Motor neuron (in vitro differentiated cells): ENCODE measurements at regions not wholly inside any gene's neighbourhood (a gene's known extent, or its start where the extent isn't known, plus 50 kb on each side); places are given as distances from the start of the nearest gene placed in this dataset.
A peak's percentile ranks its signal among the peaks of the same experiment; 100 is the strongest.

Experiments used
- ATAC-seq, 8 experiments: fragments of 200-7000 bp; cut with Tn5 transposase; replicated peaks in 6 of 8; 2 replicates each; pipeline ENCODE4 v1.8.0; 2021; ENCODE audit warnings: mild to moderate bottlenecking in 8 of 8, moderate library complexity in 8 of 8
- H3K27ac ChIP-seq, 2 donors: fragments of 250-450 bp; sonication (Bioruptor Pico); 2 replicates each; pipeline ENCODE4 v1.9.0; 2021; ENCODE audit warnings: antibody characterized with exemption in 2 of 2, mild to moderate bottlenecking in 2 of 2, moderate library complexity in 1 of 2
- H3K4me1 ChIP-seq, 2 donors: fragments of 250-450 bp; sonication (Bioruptor Pico); replicated peaks in 1 of 2; 2 replicates each; pipeline ENCODE4 v1.6.1; 2021; ENCODE audit warnings: antibody characterized with exemption in 2 of 2, mild to moderate bottlenecking in 2 of 2, moderate library complexity in 1 of 2
- H3K4me3 ChIP-seq, 5 donors: fragments of 250-450 bp; sonication (Bioruptor Pico); 2 replicates each; pipeline ENCODE4 v1.9.0; 2021; ENCODE audit warnings: antibody characterized with exemption in 5 of 5, mild to moderate bottlenecking in 5 of 5, moderate library complexity in 4 of 5
- WGBS, 10 experiments: fragments of 450-650 bp; shearing (Covaris generic); methylation state at CpG; one replicate each; pipeline ENCODE4 v1.0.0; 2022; 5-methylcytosine and 5-hydroxymethylcytosine counted together
- in situ Hi-C, 9 experiments: fragments of 400-800 bp; cut with MboI; loops; one replicate each; pipeline ENCODE4 v1.15.0; 2021; ENCODE audit warnings: low sequenced_read_pairs in 9 of 9, low pct_unique_long_range_greater_than_20kb in 2 of 9; ENCODE audit not compliant: unreplicated experiment in 9 of 9

GRCh38 chr18:56382541-56382940, 255.9 kb downstream of the TXNL1 start:
- in situ Hi-C loops, result no loop called here
- no peaks in the 10 kb centered on the region for H3K4me1 ChIP-seq
- WGBS, 10 experiments, result 50 to 93% (median 73%) methylated on average over 1 to 4 of the region's 4 CpGs; no CpG with 5 or more reads in 1 of the 10 experiments
- no peak for ATAC-seq
- H3K4me3 ChIP-seq, result no peak overlapping the region
- H3K27ac ChIP-seq, result no peak overlapping the region

GRCh38 chr18:56381196-56381595, 257.2 kb downstream of the TXNL1 start:
- ATAC-seq, result no peak

DNA sequence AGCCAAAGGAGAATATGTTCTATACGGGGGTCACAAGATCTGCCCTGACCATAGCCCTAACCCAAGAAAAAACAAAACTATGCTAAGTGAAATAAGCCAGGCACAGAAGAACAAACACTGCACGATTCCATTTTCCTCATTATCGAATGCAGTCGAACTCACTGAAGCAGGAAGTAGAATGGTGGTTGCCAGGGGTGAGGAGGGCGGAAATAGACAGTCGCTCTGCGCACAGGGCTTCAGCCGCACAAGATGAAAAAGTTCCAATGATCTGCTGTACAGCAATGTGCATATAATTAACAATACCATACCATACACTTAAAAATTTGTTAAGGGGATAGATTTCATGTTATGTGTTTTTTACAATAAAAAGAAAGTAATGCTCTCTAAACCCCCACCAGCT, 257.7 kb downstream of the TXNL1 start:
- H3K27ac ChIP-seq, result no peak overlapping the region
- no peak for ATAC-seq
- H3K4me1 ChIP-seq, result no peaks in the 10 kb centered on the region
- 84 to 97% (median 93%) methylated on average over 1 to 8 of the region's 8 CpGs; no CpG with 5 or more reads in 2 of the 10 experiments for WGBS, 10 experiments
- in situ Hi-C loops, result no loop called here
- H3K4me3 ChIP-seq, result no peak overlapping the region

More at GRCh38 chr18:56381196-56381595, 257.2 kb downstream of the TXNL1 start:
- H3K4me3 ChIP-seq, result no peak overlapping the region
- H3K4me1 ChIP-seq, result no peaks in the 10 kb centered on the region
- no peak overlapping the region for H3K27ac ChIP-seq
- in situ Hi-C loops, result no loop called here
- WGBS, 10 experiments, result 49 to 100% (median 89%) methylated on average over 1 to 3 of the region's 3 CpGs; no CpG with 5 or more reads in 3 of the 10 experiments

DNA sequence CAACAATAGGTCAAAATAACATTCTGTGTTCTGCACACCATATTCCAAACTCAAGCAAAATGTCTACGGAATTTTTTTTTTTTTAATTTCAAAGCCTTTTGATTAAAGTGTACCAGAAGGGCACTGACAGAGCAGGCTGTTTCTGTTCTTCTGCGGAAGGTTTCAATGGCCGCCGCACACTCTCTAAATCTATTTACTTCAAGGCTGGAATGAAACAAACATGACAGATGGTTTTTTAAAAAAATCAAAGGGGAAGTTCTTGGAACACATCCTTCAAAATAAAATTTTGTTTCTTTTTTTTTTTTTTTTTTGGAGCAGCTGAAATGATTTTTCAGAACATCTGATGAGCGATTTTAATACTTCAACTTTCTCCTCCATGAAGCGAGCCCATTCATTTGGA, 259.1 kb downstream of the TXNL1 start:
- Histone ChIP-seq H3K27ac (no peak overlapping the region), H3K4me1 (no peaks in the 10 kb centered on the region), H3K4me3 (no peak overlapping the region)
- ATAC-seq, result peak in 2 of 8 experiments; percentile 23 to 50
- in situ Hi-C loops, result no loop called here
- 4 to 100% (median 89%) methylated on average over 2 to 6 of the region's 6 CpGs for WGBS, 10 experiments

GRCh38 chr18:56377231-56377630, 261.2 kb downstream of the TXNL1 start:
- Histone ChIP-seq H3K4me1 (no peaks in the 10 kb centered on the region), H3K27ac (no peak overlapping the region), H3K4me3 (no peak overlapping the region)
- in situ Hi-C loops, result no loop called here
- WGBS, 10 experiments, result 6 to 100% (median 74%) methylated on average over 2 to 9 of the region's 9 CpGs
- ATAC-seq, result peak in 2 of 8 experiments; percentile 12 to 40

DNA sequence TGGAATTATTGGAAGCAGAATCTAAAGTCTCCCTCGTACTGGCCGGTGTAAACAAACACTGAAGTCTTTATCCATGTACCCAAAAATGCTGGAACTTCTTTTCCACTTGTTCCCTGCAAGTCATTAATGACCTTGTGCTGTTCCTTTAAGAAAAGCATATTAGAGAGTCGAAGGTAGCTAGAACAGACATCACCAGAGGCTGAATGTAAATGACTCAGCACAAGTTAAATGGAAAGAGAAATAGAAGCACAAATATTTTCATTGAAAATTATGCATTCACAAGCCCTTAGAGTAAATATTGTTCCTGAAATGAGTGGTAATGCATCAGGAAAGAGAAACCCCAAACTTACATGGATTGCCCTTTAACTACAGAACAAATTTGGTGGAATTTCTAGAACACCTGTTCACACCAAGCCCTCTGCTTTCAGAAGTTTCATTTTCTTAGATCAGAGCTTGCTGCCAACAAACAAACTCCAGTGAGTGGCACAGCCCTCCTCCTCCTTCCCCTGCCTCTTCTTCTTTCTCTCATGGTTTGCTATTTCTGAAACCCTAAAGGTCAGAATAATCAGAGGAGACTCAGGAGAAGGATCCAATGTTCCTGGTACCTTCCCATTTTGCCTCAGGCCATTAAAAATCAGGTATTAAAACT, 264.3 kb downstream of the TXNL1 start:
- no peaks in the 10 kb centered on the region for H3K4me1 ChIP-seq
- in situ Hi-C loops, result loop anchor here in 3 of 9 experiments (25.0 kb wide), 1 partner anchor 188 kb away; no protein-coding TSS in a partner anchor
- peak in 3 of 8 experiments; percentile 50 to 91 (median 55) for ATAC-seq
- 33 to 90% (median 67%) methylated on average over 1 to 3 of the region's 3 CpGs for WGBS, 10 experiments
- H3K27ac ChIP-seq, result no peak overlapping the region
- H3K4me3 ChIP-seq, result no peak overlapping the region

DNA sequence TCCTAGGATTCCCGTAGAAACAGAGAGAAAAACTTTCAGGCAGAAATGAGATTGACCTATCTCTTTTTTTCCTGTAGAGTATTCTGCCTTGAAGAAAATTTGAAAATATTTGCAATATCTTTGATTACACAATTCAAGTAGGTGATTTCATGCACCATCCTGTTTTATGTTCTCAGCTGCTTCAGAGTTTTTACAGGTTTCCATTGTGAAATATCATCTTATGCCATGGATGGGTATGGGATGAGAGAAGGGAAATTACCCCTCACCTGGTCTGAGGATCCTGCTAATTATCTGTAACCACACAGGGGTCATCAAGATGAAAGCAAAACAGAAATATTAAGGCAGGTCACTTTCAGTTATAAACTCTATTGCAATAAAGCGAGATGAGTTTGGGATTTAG, 264.8 kb downstream of the TXNL1 start:
- 86 to 100% (median 96%) methylated on average over 1 to 2 of the region's 2 CpGs; no CpG with 5 or more reads in 2 of the 10 experiments for WGBS, 10 experiments
- in situ Hi-C loops, result loop anchor here in 3 of 9 experiments (25.0 kb wide), 1 partner anchor 189 kb away; no protein-coding TSS in a partner anchor

GRCh38 chr18:56368066-56368465, 270.3 kb downstream of the TXNL1 start:
- ATAC-seq, result no peak
- in situ Hi-C loops, result loop anchor here in 3 of 9 experiments (25.0 kb wide), 1 partner anchor 194 kb away; no protein-coding TSS in a partner anchor
- Histone ChIP-seq H3K27ac (no peak overlapping the region), H3K4me1 (no peaks in the 10 kb centered on the region), H3K4me3 (no peak overlapping the region)
- 90 to 100% (median 100%) methylated on average over 1 to 5 of the region's 5 CpGs; no CpG with 5 or more reads in 3 of the 10 experiments for WGBS, 10 experiments

More for the DNA sequence above, 264.8 kb downstream of the TXNL1 start:
- ATAC-seq, result no peak
- Histone ChIP-seq H3K4me3 (no peak overlapping the region), H3K27ac (no peak overlapping the region), H3K4me1 (no peaks in the 10 kb centered on the region)

DNA sequence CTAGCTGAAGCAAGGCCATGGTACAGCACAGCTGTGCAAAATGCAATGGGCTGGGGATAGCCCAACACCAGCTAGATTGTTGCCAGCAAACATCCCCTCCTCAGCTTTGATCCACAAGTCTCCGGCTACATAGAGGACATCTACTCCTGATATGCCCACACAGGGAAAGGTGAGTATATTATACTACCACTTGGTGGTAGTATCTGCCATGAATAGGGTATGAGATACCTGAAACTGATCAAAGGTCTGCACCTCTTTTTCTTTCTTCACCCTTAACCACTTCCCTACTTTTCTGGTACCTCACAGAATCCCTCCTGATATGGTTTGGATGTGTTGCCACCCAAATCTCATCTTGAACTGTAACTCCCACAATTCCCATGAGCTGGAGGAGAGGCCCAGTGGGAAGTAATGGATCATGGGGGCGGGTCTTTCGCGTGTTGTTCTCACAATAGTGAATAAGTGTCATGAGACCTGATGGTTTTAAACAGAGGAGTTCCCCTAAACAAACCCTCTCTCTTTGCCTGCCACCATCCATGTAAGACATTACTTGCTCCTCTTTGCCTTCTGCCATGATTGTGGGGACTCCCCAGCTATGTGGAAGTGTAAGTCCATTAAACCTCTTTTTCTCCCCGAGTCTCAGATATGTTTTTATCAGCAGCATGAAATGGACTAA, 279.6 kb downstream of the TXNL1 start:
- WGBS, 10 experiments, result 71 to 100% (median 93%) methylated on average over 1 to 4 of the region's 5 CpGs; no CpG with 5 or more reads in 2 of the 10 experiments
- in situ Hi-C loops, result loop anchor here in 3 of 9 experiments (25.0 kb wide), 1 partner anchor 204 kb away; no protein-coding TSS in a partner anchor
- Histone ChIP-seq H3K4me3 (no peak overlapping the region), H3K27ac (no peak overlapping the region), H3K4me1 (no peaks in the 10 kb centered on the region)
- peak in 2 of 8 experiments; percentile 25 to 37 for ATAC-seq

- in situ Hi-C loops, result loop anchor here in 3 of 9 experiments (25.0 kb wide), 1 partner anchor 209 kb away; no protein-coding TSS in a partner anchor
- Histone ChIP-seq H3K27ac (no peak overlapping the region), H3K4me3 (no peak overlapping the region), H3K4me1 (no peaks in the 10 kb centered on the region)
- 10 to 100% (median 93%) methylated on average over 1 to 2 of the region's 2 CpGs for WGBS, 10 experiments
- ATAC-seq, result peak in 3 of 8 experiments; percentile 70 to 86 (median 78)
These were observed 284.6 kb downstream of the TXNL1 start for GRCh38 chr18:56353663-56354260.

GRCh38 chr18:56351911-56352500, 286.4 kb downstream of the TXNL1 start:
- WGBS, 10 experiments, result 67 to 100% (median 80%) methylated on average over 1 to 4 of the region's 6 CpGs; no CpG with 5 or more reads in 4 of the 10 experiments
- H3K4me3 ChIP-seq, result no peak overlapping the region
- H3K4me1 ChIP-seq, result no peaks in the 10 kb centered on the region
- in situ Hi-C loops, result loop anchor here in 3 of 9 experiments (25.0 kb wide), 1 partner anchor 210 kb away; no protein-coding TSS in a partner anchor
- no peak overlapping the region for H3K27ac ChIP-seq
- peak in 2 of 8 experiments; percentile 69 to 87 for ATAC-seq

DNA sequence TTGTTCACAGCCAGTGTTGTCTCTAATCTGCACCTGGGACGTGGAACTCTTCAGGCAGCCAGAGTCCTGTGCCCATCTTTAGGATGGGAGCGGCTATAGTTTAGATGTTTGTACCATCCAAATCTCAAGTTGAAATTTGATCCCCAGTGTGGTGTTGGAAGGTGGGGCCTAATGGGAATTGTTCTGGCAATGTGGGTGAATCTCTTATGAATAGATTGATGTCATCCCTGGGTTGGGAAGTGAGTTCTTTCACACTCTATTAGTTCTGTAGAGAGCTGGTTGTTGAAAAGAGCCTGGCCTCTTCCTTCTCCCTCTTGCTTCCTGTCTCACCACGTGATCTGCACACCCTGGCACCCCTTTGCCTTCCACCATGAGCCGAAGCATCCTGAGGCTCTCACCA, 300.9 kb downstream of the TXNL1 start:
- no peak overlapping the region for H3K4me3 ChIP-seq
- WGBS, 10 experiments, result 58 to 92% (median 79%) methylated on average over 1 to 3 of the region's 4 CpGs; no CpG with 5 or more reads in 4 of the 10 experiments
- ATAC-seq, result peak in 2 of 8 experiments; percentile 51 to 82
- in situ Hi-C loops, result no loop called here
- H3K4me1 ChIP-seq, result no peaks in the 10 kb centered on the region
- no peak overlapping the region for H3K27ac ChIP-seq
